ENCODE measurements at regions not wholly inside any gene's neighbourhood (a gene's known extent, or its start where the extent isn't known, plus 50 kb on each side); places are given as distances from the start of the nearest gene placed in this dataset.

DNA sequence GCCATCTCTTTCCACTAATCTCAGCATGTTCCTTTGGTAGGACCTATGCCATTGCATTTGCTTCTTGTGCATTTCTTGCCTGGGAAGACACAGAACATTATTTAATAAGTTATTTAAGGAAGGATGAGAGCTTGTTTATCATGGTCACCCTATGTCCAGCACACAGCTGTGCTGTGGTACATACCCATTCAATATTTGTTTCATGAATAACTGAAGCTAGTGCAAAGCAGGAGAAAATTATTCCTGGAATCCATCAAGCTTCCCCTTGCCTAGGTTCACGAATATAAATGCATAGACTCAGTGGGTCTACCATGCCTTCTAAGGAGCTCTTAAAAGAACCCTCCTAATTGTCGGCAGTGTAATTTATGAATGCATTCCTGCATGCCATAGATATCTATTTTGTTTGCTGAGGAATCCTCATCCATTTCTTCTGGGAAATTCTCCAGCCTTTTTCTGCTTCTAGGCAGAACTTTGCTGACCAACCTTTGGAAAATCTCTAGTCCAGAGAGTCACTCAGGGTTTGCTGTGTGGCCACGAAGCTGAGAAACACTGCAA lies 599.8 kb upstream of the TMEM132C start:
- no peak for DNase-seq
- Histone ChIP-seq H3F3A (ENCODE audit: insufficient read depth, low read depth) (no peaks in the 10 kb centered on the region), H2AFZ (no peak overlapping the region), H3K9me3 (ENCODE audit: insufficient read depth, low read depth) (no peaks in the 10 kb centered on the region), H3K27me3 (ENCODE audit: insufficient read depth, low read depth) (no peaks in the 10 kb centered on the region), H3K4me2 (no peak overlapping the region), H3K79me2 (ENCODE audit: low read depth) (no peaks in the 10 kb centered on the region), H3K4me3 (no peak overlapping the region), H4K20me1 (ENCODE audit: insufficient read depth) (no peaks in the 10 kb centered on the region), H3K36me3 (ENCODE audit: low read depth) (no peaks in the 10 kb centered on the region), H3K9me2 (ENCODE audit: insufficient read depth) (no peaks in the 10 kb centered on the region), H3K4me1 (replicated peaks; ENCODE audit: insufficient read depth) (no peaks in the 10 kb centered on the region), H3K27ac (no peak overlapping the region)
- ChIA-PET POLR2A (ENCODE audit: unreplicated experiment) (no interaction called here), CTCF (no interaction called here)
- intact Hi-C loops (cut with micrococcal nuclease; ENCODE audit: unreplicated experiment), result no loop called here
- no TSS peak for BruUV-seq (replicated peaks)
- TF ChIP-seq EZH2 (IDR thresholded peaks at IDR 0.05; ENCODE audit: low read depth), result no peak
- TF ChIP-seq, protein P1, sequence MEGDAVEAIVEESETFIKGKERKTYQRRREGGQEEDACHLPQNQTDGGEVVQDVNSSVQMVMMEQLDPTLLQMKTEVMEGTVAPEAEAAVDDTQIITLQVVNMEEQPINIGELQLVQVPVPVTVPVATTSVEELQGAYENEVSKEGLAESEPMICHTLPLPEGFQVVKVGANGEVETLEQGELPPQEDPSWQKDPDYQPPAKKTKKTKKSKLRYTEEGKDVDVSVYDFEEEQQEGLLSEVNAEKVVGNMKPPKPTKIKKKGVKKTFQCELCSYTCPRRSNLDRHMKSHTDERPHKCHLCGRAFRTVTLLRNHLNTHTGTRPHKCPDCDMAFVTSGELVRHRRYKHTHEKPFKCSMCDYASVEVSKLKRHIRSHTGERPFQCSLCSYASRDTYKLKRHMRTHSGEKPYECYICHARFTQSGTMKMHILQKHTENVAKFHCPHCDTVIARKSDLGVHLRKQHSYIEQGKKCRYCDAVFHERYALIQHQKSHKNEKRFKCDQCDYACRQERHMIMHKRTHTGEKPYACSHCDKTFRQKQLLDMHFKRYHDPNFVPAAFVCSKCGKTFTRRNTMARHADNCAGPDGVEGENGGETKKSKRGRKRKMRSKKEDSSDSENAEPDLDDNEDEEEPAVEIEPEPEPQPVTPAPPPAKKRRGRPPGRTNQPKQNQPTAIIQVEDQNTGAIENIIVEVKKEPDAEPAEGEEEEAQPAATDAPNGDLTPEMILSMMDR (conservative IDR thresholded peaks at IDR 0.05), result no peak

DNA sequence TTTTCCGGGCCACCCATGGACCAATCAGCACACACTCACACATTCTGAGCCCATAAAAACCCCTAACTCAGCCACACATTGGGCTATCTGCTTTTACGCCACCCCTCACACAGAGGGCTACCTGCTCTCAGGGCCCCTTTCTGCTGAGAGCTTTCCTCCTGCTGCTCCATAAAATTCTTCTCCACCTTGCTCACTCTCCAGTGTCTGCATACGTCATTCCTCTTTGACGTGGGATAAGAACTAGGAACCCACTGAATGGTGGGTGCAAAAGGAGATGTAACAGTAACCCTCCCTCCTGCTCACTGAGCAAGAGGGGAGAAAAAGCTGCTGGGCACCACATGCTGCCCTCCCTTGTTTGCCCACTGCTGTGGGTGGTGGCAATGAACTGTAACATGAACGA lies 596.7 kb upstream of the TMEM132C start:
- Histone ChIP-seq H3K79me2 (ENCODE audit: low read depth) (no peaks in the 10 kb centered on the region), H3K27me3 (ENCODE audit: insufficient read depth, low read depth) (peaks cover 7% of the 10 kb centered on the region; the same call in 1 of the 2 replicates), H3K4me3 (no peak overlapping the region), H3K36me3 (ENCODE audit: low read depth) (no peaks in the 10 kb centered on the region), H3K4me2 (no peak overlapping the region), H3K27ac (no peak overlapping the region), H3K4me1 (replicated peaks; ENCODE audit: insufficient read depth) (no peaks in the 10 kb centered on the region), H4K20me1 (ENCODE audit: insufficient read depth) (no peaks in the 10 kb centered on the region), H3K9me3 (ENCODE audit: insufficient read depth, low read depth) (no peaks in the 10 kb centered on the region), H3K9me2 (ENCODE audit: insufficient read depth) (no peaks in the 10 kb centered on the region), H2AFZ (no peak overlapping the region), H3F3A (ENCODE audit: insufficient read depth, low read depth) (no peaks in the 10 kb centered on the region)
- DNase-seq, result no peak
- no peak for TF ChIP-seq EZH2 (IDR thresholded peaks at IDR 0.05; ENCODE audit: low read depth)
- TF ChIP-seq, protein P1 (conservative IDR thresholded peaks at IDR 0.05), result no peak
- intact Hi-C loops (cut with micrococcal nuclease; ENCODE audit: unreplicated experiment), result no loop called here
- no TSS peak for BruUV-seq (replicated peaks)
- CTCF ChIA-PET, result no interaction called here
- POLR2A ChIA-PET (ENCODE audit: unreplicated experiment), result no interaction called here

DNA sequence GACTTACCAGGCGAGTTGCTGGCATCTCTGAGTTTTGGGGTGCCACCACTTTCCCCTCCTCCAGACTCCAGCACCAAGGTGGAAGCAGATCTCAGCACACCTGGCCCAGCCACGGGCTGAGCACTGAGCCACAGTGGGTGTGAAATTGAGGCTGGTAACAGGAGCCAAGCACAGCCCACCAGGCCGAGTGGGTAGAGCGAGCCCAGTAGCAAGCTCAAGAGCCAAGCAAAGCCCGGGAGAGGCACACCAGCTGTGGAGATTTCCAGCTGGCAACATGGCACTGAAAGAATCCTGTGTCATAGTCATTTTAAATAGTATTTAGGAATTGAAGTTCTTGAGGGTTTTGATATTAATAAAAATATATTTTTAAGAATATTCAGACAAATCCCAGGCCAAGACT lies 596.2 kb upstream of the TMEM132C start:
- peaks cover 7% of the 10 kb centered on the region; the same call in 1 of the 2 replicates for H3K27me3 ChIP-seq (ENCODE audit: insufficient read depth, low read depth)
- H3K9me2 ChIP-seq (ENCODE audit: insufficient read depth), result no peaks in the 10 kb centered on the region
- H3K36me3 ChIP-seq (ENCODE audit: low read depth), result no peaks in the 10 kb centered on the region
- H4K20me1 ChIP-seq (ENCODE audit: insufficient read depth), result no peaks in the 10 kb centered on the region
- TF ChIP-seq EZH2 (IDR thresholded peaks at IDR 0.05; ENCODE audit: low read depth), result no peak
- TF ChIP-seq, protein P1 (conservative IDR thresholded peaks at IDR 0.05), result no peak
- no peaks in the 10 kb centered on the region for H3F3A ChIP-seq (ENCODE audit: insufficient read depth, low read depth)
- ChIA-PET CTCF (no interaction called here), POLR2A (ENCODE audit: unreplicated experiment) (no interaction called here)
- no peak overlapping the region for H3K4me2 ChIP-seq
- DNase-seq, result no peak
- H2AFZ ChIP-seq, result no peak overlapping the region
- intact Hi-C loops (cut with micrococcal nuclease; ENCODE audit: unreplicated experiment), result no loop called here
- no TSS peak for BruUV-seq (replicated peaks)
- no peaks in the 10 kb centered on the region for H3K9me3 ChIP-seq (ENCODE audit: insufficient read depth, low read depth)
- H3K4me3 ChIP-seq, result no peak overlapping the region
- no peaks in the 10 kb centered on the region for H3K79me2 ChIP-seq (ENCODE audit: low read depth)
- H3K27ac ChIP-seq, result no peak overlapping the region
- H3K4me1 ChIP-seq (replicated peaks; ENCODE audit: insufficient read depth), result no peaks in the 10 kb centered on the region
